GM19023 (cell line): ENCODE measurements at regions not wholly inside any gene's neighbourhood (a gene's known extent, or its start where the extent isn't known, plus 50 kb on each side); places are given as distances from the start of the nearest gene placed in this dataset.

ENCODE experiments used
- ATAC-seq: cut with Tn5 transposase; IDR thresholded peaks from one replicate; pipeline ENCODE4 v1.9.1; 2021; ENCODE audit warnings: mild to moderate bottlenecking, moderate library complexity; ENCODE audit not compliant: unreplicated experiment

GRCh38 chr15:85889956-85890619, 95.4 kb upstream of the KLHL25 start:
- no peak for ATAC-seq

- no peak for ATAC-seq
Observed at GRCh38 chr15:85890620-85890980, 95.9 kb upstream of the KLHL25 start.

- no peak for ATAC-seq
Observed at GRCh38 chr15:85891470-85891869, 96.7 kb upstream of the KLHL25 start.

GRCh38 chr15:85892232-85892631, 97.5 kb upstream of the KLHL25 start:
- ATAC-seq, result no peak

- no peak for ATAC-seq
Observed at GRCh38 chr15:85897207-85897894, 102.6 kb upstream of the KLHL25 start.

- ATAC-seq, result no peak
Observed at GRCh38 chr15:85897895-85898717, 103.4 kb upstream of the KLHL25 start.

GRCh38 chr15:85899927-85900326, 105.2 kb upstream of the KLHL25 start:
- no peak for ATAC-seq

- ATAC-seq, result no peak
Observed at GRCh38 chr15:85905751-85906450, 111.2 kb upstream of the KLHL25 start.

GRCh38 chr15:85906640-85907039, 111.9 kb upstream of the KLHL25 start:
- ATAC-seq, result no peak

GRCh38 chr15:85910834-85911233, 116.1 kb upstream of the KLHL25 start:
- no peak for ATAC-seq

GRCh38 chr15:85913461-85913860, 118.7 kb upstream of the KLHL25 start:
- ATAC-seq, result no peak

- no peak for ATAC-seq
Observed at GRCh38 chr15:85920956-85921355, 126.2 kb upstream of the KLHL25 start.

GRCh38 chr15:85924088-85924487, 129.4 kb upstream of the KLHL25 start:
- no peak for ATAC-seq

GRCh38 chr15:85925649-85926237, 131.0 kb upstream of the KLHL25 start:
- ATAC-seq, result no peak

- no peak for ATAC-seq
Observed at GRCh38 chr15:85926834-85927233, 132.1 kb upstream of the KLHL25 start.

- ATAC-seq, result no peak
Observed at GRCh38 chr15:85927931-85928537, 133.3 kb upstream of the KLHL25 start.

GRCh38 chr15:85929786-85930185, 135.1 kb upstream of the KLHL25 start:
- no peak for ATAC-seq

GRCh38 chr15:85932391-85932790, 137.7 kb upstream of the KLHL25 start:
- no peak for ATAC-seq

GRCh38 chr15:85934691-85935090, 140.0 kb upstream of the KLHL25 start:
- ATAC-seq, result no peak

- no peak for ATAC-seq
Observed at GRCh38 chr15:85935182-85935581, 140.5 kb upstream of the KLHL25 start.
